ENCODE measurements at regions not wholly inside any gene's neighbourhood (a gene's known extent, or its start where the extent isn't known, plus 50 kb on each side); places are given as distances from the start of the nearest gene placed in this dataset.

DNA sequence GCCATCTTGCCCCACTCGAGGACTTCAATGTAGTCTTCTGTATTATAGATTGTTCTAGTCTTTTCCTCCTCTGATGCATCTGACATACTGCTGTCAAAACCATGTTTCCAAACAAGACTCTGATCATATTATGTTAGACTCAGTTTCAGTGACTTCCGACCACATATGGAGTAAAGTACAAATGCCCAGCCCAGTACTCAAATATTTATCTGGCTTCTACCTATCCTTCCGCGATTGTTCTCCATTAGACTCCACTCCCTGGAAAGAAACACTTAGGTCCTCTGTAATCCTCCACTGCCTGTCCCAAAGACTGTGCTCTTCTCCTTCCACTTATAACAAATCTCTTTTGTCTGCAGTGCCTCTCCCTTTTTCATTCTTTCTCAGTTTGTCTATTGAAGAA lies 439.5 kb downstream of the EFNB2 start:
- Histone ChIP-seq H3K4me3 (ENCODE audit: low read length) (no peak overlapping the region), H4K20me1 (ENCODE audit: insufficient read depth, low read length) (no peaks in the 10 kb centered on the region), H3K4me1 (ENCODE audit: low read length) (peaks cover 9% of the 10 kb centered on the region; the same call in 1 of the 2 replicates), H3K4me2 (ENCODE audit: low read length) (no peak overlapping the region), H3K27ac (ENCODE audit: low read length) (no peak overlapping the region), H3K27me3 (ENCODE audit: low read depth, low read length) (no peaks in the 10 kb centered on the region), H3K9ac (ENCODE audit: low read length) (no peak overlapping the region), H3K9me3 (ENCODE audit: insufficient read depth, low read length) (no peaks in the 10 kb centered on the region), H3K36me3 (replicated peaks; ENCODE audit: low read depth, low read length) (no peaks in the 10 kb centered on the region), H2AFZ (ENCODE audit: low read depth, low read length) (no peak overlapping the region), H3K79me2 (ENCODE audit: low read length) (no peaks in the 10 kb centered on the region)
- TF ChIP-seq, protein P1, sequence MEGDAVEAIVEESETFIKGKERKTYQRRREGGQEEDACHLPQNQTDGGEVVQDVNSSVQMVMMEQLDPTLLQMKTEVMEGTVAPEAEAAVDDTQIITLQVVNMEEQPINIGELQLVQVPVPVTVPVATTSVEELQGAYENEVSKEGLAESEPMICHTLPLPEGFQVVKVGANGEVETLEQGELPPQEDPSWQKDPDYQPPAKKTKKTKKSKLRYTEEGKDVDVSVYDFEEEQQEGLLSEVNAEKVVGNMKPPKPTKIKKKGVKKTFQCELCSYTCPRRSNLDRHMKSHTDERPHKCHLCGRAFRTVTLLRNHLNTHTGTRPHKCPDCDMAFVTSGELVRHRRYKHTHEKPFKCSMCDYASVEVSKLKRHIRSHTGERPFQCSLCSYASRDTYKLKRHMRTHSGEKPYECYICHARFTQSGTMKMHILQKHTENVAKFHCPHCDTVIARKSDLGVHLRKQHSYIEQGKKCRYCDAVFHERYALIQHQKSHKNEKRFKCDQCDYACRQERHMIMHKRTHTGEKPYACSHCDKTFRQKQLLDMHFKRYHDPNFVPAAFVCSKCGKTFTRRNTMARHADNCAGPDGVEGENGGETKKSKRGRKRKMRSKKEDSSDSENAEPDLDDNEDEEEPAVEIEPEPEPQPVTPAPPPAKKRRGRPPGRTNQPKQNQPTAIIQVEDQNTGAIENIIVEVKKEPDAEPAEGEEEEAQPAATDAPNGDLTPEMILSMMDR (IDR thresholded peaks at IDR 0.05; ENCODE audit: low read depth, low read length): no peak
- TF ChIP-seq EZH2phosphoT487 (IDR thresholded peaks at IDR 0.05; ENCODE audit: low read depth): no peak

DNA sequence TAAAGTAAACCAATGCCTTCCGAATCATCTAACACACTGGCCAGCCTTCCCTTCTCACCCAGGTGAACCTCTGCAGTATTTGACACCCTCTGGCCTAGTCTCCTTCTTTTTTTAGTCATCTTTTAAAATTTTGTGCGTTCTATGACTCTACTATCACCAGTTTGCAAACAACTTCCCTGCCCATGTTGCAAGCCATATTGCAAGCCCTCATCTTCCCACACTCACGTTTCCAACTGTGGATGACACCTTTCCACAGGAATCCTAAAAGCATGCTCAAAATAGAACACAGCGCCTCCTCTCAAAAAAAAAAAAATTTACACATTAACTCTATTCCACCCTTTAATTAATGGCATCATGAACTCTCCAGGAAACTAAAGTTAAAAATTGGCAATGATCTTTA lies 440.1 kb downstream of the EFNB2 start:
- no peak overlapping the region for H2AFZ ChIP-seq (ENCODE audit: low read depth, low read length)
- no peak overlapping the region for H3K4me3 ChIP-seq (ENCODE audit: low read length)
- H3K36me3 ChIP-seq (replicated peaks; ENCODE audit: low read depth, low read length): no peaks in the 10 kb centered on the region
- H3K4me1 ChIP-seq (ENCODE audit: low read length): peaks cover 9% of the 10 kb centered on the region; the same call in 1 of the 2 replicates
- H3K9me3 ChIP-seq (ENCODE audit: insufficient read depth, low read length): no peaks in the 10 kb centered on the region
- H3K4me2 ChIP-seq (ENCODE audit: low read length): no peak overlapping the region
- no peak overlapping the region for H3K9ac ChIP-seq (ENCODE audit: low read length)
- no peaks in the 10 kb centered on the region for H4K20me1 ChIP-seq (ENCODE audit: insufficient read depth, low read length)
- no peaks in the 10 kb centered on the region for H3K79me2 ChIP-seq (ENCODE audit: low read length)
- no peaks in the 10 kb centered on the region for H3K27me3 ChIP-seq (ENCODE audit: low read depth, low read length)
- TF ChIP-seq EZH2phosphoT487 (IDR thresholded peaks at IDR 0.05; ENCODE audit: low read depth): no peak
- TF ChIP-seq, protein P1 (IDR thresholded peaks at IDR 0.05; ENCODE audit: low read depth, low read length): no peak
- no peak overlapping the region for H3K27ac ChIP-seq (ENCODE audit: low read length)

DNA sequence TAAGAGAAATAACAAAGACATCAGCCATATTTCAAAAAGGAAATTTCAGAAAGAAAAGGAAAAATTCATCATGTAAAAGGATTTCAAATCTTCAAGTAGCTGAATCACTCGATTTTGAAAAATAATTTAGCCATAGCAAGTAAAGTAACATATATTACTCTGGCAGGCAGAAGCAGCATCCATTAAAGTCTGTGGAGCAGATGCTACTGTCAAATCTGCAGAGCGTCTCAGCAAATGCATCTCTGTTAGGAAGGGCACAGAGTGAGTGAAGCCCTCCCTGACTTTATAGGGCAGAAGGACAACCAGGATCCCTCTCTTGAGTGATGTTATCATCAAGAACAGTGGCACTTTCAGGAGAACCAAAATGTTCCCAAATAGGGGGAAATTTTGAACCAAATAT lies 445.5 kb downstream of the EFNB2 start:
- H2AFZ ChIP-seq (ENCODE audit: low read depth, low read length): no peak overlapping the region
- no peaks in the 10 kb centered on the region for H3K9me3 ChIP-seq (ENCODE audit: insufficient read depth, low read length)
- no peak overlapping the region for H3K9ac ChIP-seq (ENCODE audit: low read length)
- TF ChIP-seq, protein P1 (IDR thresholded peaks at IDR 0.05; ENCODE audit: low read depth, low read length): no peak
- no peak for TF ChIP-seq EZH2phosphoT487 (IDR thresholded peaks at IDR 0.05; ENCODE audit: low read depth)
- no peaks in the 10 kb centered on the region for H4K20me1 ChIP-seq (ENCODE audit: insufficient read depth, low read length)
- no peaks in the 10 kb centered on the region for H3K27me3 ChIP-seq (ENCODE audit: low read depth, low read length)
- no peaks in the 10 kb centered on the region for H3K36me3 ChIP-seq (replicated peaks; ENCODE audit: low read depth, low read length)
- H3K4me2 ChIP-seq (ENCODE audit: low read length): no peak overlapping the region
- H3K27ac ChIP-seq (ENCODE audit: low read length): no peak overlapping the region
- no peaks in the 10 kb centered on the region for H3K79me2 ChIP-seq (ENCODE audit: low read length)
- H3K4me3 ChIP-seq (ENCODE audit: low read length): no peak overlapping the region
- H3K4me1 ChIP-seq (ENCODE audit: low read length): no peaks in the 10 kb centered on the region

DNA sequence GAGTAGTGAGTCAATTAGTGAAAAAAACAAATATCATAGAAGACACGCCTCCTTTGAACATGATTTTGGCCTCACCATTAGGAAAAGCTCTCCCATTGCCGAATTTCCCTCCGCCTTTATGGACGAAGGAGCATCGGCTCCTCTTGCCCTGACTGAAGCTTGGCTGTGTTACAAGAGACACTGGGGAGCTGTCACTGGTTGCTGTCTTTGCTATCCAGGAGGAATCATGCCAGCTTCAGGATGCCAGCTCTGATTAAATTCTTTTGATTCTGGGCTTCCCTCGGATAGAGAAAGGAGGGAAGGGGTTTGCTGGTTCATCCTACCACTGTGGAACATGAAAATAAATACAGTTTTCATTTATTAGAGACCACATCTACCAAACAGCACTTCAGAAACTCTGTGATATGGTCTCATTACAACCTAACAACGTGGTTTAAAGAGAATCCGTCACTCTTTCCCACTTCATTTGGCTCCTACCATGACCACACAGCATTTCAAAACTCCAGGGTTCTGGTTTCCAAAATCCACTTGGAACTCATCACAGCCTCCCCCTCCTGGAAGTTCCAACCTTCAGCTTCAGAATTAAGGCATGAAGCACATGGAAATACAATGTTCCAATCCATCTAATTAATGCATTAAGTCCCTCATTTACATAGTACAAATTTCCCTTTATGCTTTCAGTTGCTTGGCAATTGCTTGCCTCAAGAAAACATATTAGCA lies 446.0 kb downstream of the EFNB2 start:
- no peaks in the 10 kb centered on the region for H3K9me3 ChIP-seq (ENCODE audit: insufficient read depth, low read length)
- H2AFZ ChIP-seq (ENCODE audit: low read depth, low read length): no peak overlapping the region
- no peaks in the 10 kb centered on the region for H3K4me1 ChIP-seq (ENCODE audit: low read length)
- no peaks in the 10 kb centered on the region for H4K20me1 ChIP-seq (ENCODE audit: insufficient read depth, low read length)
- H3K4me3 ChIP-seq (ENCODE audit: low read length): no peak overlapping the region
- no peak overlapping the region for H3K4me2 ChIP-seq (ENCODE audit: low read length)
- H3K9ac ChIP-seq (ENCODE audit: low read length): no peak overlapping the region
- H3K27ac ChIP-seq (ENCODE audit: low read length): no peak overlapping the region
- H3K36me3 ChIP-seq (replicated peaks; ENCODE audit: low read depth, low read length): no peaks in the 10 kb centered on the region
- H3K79me2 ChIP-seq (ENCODE audit: low read length): no peaks in the 10 kb centered on the region
- no peak for TF ChIP-seq EZH2phosphoT487 (IDR thresholded peaks at IDR 0.05; ENCODE audit: low read depth)
- TF ChIP-seq, protein P1 (IDR thresholded peaks at IDR 0.05; ENCODE audit: low read depth, low read length): no peak
- no peaks in the 10 kb centered on the region for H3K27me3 ChIP-seq (ENCODE audit: low read depth, low read length)

Data from OCI-LY3 (cell line).